ENCODE measurements at regions not wholly inside any gene's neighbourhood (a gene's known extent, or its start where the extent isn't known, plus 50 kb on each side); places are given as distances from the start of the nearest gene placed in this dataset.

DNA sequence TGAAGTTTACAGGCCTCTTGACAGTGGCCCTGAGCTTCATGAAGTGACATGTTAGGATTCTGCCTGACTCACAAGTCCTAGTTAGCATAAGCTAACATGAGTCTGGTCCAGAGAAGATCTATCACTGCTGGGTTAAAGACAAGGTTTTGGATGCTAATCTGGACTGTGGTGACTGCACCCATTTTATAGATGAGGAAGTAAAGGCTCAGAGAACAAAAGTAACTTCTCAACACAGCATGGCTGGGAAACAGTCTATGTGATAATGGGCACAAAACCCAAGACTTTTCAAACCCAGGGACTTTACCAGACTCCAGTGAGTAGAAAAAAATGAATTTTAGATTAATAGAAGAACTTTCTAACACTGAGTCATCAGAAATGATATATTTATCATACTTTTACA is 236.8 kb upstream of the IRX5 start:
- Mint-ChIP-seq H3K4me1 (ENCODE audit: low read depth) (no peaks in the 10 kb centered on the region), H3K36me3 (ENCODE audit: low read depth) (no peaks in the 10 kb centered on the region), H3K9me3 (no peaks in the 10 kb centered on the region; the same call in 1 of the 2 replicates), H3K4me3 (no peak overlapping the region), H3K27me3 (ENCODE audit: insufficient read depth) (peaks cover 3% of the 10 kb centered on the region), H3K27ac (no peak overlapping the region)
- no peak for DNase-seq
- TF ChIP-seq, protein P1, sequence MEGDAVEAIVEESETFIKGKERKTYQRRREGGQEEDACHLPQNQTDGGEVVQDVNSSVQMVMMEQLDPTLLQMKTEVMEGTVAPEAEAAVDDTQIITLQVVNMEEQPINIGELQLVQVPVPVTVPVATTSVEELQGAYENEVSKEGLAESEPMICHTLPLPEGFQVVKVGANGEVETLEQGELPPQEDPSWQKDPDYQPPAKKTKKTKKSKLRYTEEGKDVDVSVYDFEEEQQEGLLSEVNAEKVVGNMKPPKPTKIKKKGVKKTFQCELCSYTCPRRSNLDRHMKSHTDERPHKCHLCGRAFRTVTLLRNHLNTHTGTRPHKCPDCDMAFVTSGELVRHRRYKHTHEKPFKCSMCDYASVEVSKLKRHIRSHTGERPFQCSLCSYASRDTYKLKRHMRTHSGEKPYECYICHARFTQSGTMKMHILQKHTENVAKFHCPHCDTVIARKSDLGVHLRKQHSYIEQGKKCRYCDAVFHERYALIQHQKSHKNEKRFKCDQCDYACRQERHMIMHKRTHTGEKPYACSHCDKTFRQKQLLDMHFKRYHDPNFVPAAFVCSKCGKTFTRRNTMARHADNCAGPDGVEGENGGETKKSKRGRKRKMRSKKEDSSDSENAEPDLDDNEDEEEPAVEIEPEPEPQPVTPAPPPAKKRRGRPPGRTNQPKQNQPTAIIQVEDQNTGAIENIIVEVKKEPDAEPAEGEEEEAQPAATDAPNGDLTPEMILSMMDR (IDR thresholded peaks at IDR 0.05): no peak

DNA sequence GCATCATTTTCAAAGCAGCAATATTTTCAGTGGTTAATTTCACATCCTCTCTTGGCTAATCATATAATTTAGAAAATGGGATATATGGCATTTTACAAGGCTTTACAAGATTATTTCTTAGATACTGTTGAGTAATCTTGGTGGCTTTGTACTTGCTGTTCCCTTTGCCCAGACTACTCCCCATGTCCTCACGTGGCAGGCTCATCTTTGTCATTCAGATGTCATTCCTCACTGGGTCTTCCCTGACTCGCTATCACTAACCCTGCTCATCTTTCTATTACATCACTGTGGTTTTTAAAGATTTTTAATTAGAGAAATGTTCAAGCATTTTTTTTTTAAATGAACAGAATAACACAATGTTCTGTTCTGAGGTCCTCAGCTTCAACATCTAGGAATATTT is 240.0 kb upstream of the IRX5 start:
- TF ChIP-seq, protein P1 (IDR thresholded peaks at IDR 0.05): no peak
- no peak overlapping the region for H3K4me3 Mint-ChIP-seq

DNA sequence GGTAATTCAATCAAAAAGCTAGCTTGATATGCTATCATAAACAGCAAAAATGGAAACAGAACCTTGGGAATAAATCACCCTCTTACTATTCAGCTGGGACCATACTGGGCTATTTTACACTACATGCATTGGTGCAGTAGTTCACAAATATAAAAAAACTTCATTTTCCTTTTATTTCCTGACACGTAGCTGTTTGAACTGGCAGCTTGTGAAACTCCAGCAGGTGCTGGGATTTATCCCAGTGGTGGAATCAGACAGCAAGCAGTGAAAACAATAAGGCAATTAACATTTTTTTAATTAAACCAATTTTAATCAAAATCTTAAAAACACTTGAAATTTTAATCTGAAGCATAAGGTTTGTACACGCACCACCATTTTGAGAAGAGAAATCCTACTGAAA is 240.4 kb upstream of the IRX5 start:
- peaks cover 2% of the 10 kb centered on the region for H3K27me3 Mint-ChIP-seq (ENCODE audit: insufficient read depth)
- no peak for DNase-seq
- H3K36me3 Mint-ChIP-seq (ENCODE audit: low read depth): no peaks in the 10 kb centered on the region
- TF ChIP-seq, protein P1 (IDR thresholded peaks at IDR 0.05): no peak
- no peaks in the 10 kb centered on the region for H3K4me1 Mint-ChIP-seq (ENCODE audit: low read depth)
- no peak overlapping the region for H3K27ac Mint-ChIP-seq
- H3K4me3 Mint-ChIP-seq: no peak overlapping the region
- peaks cover 4% of the 10 kb centered on the region; the same call in 1 of the 2 replicates for H3K9me3 Mint-ChIP-seq

More for the DNA sequence above, 240.0 kb upstream of the IRX5 start:
- Mint-ChIP-seq H3K36me3 (ENCODE audit: low read depth) (no peaks in the 10 kb centered on the region), H3K27me3 (ENCODE audit: insufficient read depth) (peaks cover 2% of the 10 kb centered on the region), H3K9me3 (peaks cover 4% of the 10 kb centered on the region; the same call in 1 of the 2 replicates), H3K4me1 (ENCODE audit: low read depth) (no peaks in the 10 kb centered on the region), H3K27ac (no peak overlapping the region)
- DNase-seq: no peak

DNA sequence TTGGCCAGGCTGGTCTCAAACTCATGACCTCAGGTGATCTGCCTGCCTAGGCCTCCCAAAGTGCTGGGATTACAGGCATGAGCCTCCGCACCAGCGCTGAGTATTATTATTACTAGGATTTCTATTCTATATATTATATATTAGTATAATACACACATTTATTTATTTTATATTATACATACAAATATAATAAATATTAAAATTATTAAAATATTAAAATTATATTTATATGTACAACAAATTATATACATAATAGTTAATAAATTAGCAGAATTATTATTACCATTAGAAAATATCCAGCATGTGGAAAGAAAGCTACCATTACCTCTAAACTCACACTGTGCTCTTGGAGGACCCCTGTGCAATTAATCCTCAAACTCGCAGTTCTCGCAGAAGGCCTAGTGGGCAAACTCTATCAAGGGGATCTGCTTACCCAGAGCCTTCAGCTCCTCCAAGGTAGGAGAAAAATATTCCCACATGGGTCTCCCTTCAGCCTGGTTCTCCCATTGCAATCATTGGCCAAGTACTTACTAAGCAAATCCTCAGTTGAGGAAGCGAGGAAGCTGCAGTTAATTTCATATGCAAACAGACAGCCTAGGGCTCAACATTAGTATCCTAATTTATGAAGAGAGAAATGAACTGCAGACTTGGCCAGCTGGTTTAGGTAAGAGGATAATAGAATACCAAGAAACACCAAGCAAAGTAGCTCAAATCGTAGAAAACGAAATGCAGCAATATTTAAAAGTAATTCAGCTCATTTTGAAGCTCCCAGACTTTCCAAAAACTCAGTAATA is 241.4 kb upstream of the IRX5 start:
- TF ChIP-seq, protein P1 (IDR thresholded peaks at IDR 0.05): no peak
- Mint-ChIP-seq H3K9me3 (peaks cover 4% of the 10 kb centered on the region; the same call in 1 of the 2 replicates), H3K36me3 (ENCODE audit: low read depth) (no peaks in the 10 kb centered on the region), H3K4me1 (ENCODE audit: low read depth) (no peaks in the 10 kb centered on the region), H3K27ac (no peak overlapping the region), H3K27me3 (ENCODE audit: insufficient read depth) (peaks cover 3% of the 10 kb centered on the region; the same call in 1 of the 2 replicates), H3K4me3 (no peak overlapping the region)
- no peak for DNase-seq

DNA sequence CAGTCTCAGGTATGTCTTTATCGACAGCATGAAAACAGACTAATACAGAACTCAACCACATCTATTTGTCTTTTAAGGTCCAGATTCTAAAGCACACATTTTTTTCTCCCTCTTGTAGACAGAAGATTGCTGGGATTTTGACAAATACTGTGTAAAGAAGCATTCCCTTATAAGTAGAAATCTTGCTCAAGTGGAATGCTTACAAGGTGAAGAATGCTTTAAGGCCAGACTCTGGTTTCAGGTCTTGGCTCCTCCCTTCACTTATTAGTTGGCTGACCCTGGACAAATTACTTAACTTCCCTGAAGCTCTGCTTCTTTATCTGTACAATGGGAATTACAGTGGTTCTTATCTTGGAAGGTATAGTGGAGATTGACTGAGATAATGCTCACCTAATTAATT is 242.3 kb upstream of the IRX5 start:
- peaks cover 4% of the 10 kb centered on the region; the same call in 1 of the 2 replicates for H3K9me3 Mint-ChIP-seq
- no peak for DNase-seq
- H3K36me3 Mint-ChIP-seq (ENCODE audit: low read depth): no peaks in the 10 kb centered on the region
- peaks cover 4% of the 10 kb centered on the region; the same call in 1 of the 2 replicates for H3K27me3 Mint-ChIP-seq (ENCODE audit: insufficient read depth)
- H3K4me3 Mint-ChIP-seq: no peak overlapping the region
- TF ChIP-seq, protein P1 (IDR thresholded peaks at IDR 0.05): no peak
- no peaks in the 10 kb centered on the region for H3K4me1 Mint-ChIP-seq (ENCODE audit: low read depth)
- no peak overlapping the region for H3K27ac Mint-ChIP-seq

Measured in HFFc6 (cell line).